Central memory CD8-positive, alpha-beta T cell (primary cell): ENCODE measurements at regions not wholly inside any gene's neighbourhood (a gene's known extent, or its start where the extent isn't known, plus 50 kb on each side); places are given as distances from the start of the nearest gene placed in this dataset.

Experiments
- ATAC-seq: fragments of 150-1000 bp; cut with Tn5 transposase; replicated peaks from 2 replicates; pipeline ENCODE4 v1.10.0; 2022; ENCODE audit warnings: mild to moderate bottlenecking, moderate FRiP score, moderate number of reproducible peaks; ENCODE audit not compliant: poor library complexity, severe bottlenecking; ENCODE audit errors: extremely low read depth
- DNase-seq, 2 donors: peaks; one replicate each; pipeline ENCODE4 v3.0.0; 2021; ENCODE audit warnings: low spot score in 2 of 2
- H3K27ac Mint-ChIP-seq: one replicate; pipeline ENCODE4 v1.8.0; 2022; ENCODE audit warnings: low read depth, mild to moderate bottlenecking, moderate library complexity, mixed read lengths
- H3K27me3 Mint-ChIP-seq: one replicate; pipeline ENCODE4 v1.8.0; 2022; ENCODE audit warnings: mixed read lengths
- H3K36me3 Mint-ChIP-seq: one replicate; pipeline ENCODE4 v1.8.0; 2022; ENCODE audit warnings: mild to moderate bottlenecking, moderate library complexity, mixed read lengths; ENCODE audit not compliant: insufficient read depth
- H3K4me1 Mint-ChIP-seq: one replicate; pipeline ENCODE4 v1.8.0; 2022; ENCODE audit warnings: mixed read lengths
- H3K4me3 Mint-ChIP-seq: one replicate; pipeline ENCODE4 v1.8.0; 2022; ENCODE audit warnings: mild to moderate bottlenecking, moderate library complexity, mixed read lengths
- H3K9me3 Mint-ChIP-seq: one replicate; pipeline ENCODE4 v1.8.0; 2022; ENCODE audit warnings: mixed read lengths

GRCh38 chr15:77537006-77537405, 95.7 kb downstream of the LINGO1 start:
- H3K27ac Mint-ChIP-seq, result no peak overlapping the region
- no peak for DNase-seq
- H3K4me1 Mint-ChIP-seq, result no peaks in the 10 kb centered on the region
- no peak overlapping the region for H3K4me3 Mint-ChIP-seq
- H3K27me3 Mint-ChIP-seq, result peaks cover 55% of the 10 kb centered on the region
- H3K36me3 Mint-ChIP-seq, result no peaks in the 10 kb centered on the region
- no peaks in the 10 kb centered on the region for H3K9me3 Mint-ChIP-seq
- ATAC-seq, result no peak

- Mint-ChIP-seq H3K9me3 (no peaks in the 10 kb centered on the region), H3K27ac (no peak overlapping the region)
- no peak for ATAC-seq
Measured at GRCh38 chr15:77535845-77536244, 96.9 kb downstream of the LINGO1 start.

More at GRCh38 chr15:77535845-77536244, 96.9 kb downstream of the LINGO1 start:
- no peak for DNase-seq
- Mint-ChIP-seq H3K27me3 (peaks cover 65% of the 10 kb centered on the region), H3K4me1 (no peaks in the 10 kb centered on the region), H3K4me3 (no peak overlapping the region), H3K36me3 (no peaks in the 10 kb centered on the region)
